KBM-7 (cell line): ENCODE measurements at regions not wholly inside any gene's neighbourhood (a gene's known extent, or its start where the extent isn't known, plus 50 kb on each side); places are given as distances from the start of the nearest gene placed in this dataset.
"Not testable (repeated sequence)": the region's sequence is repeated elsewhere in the genome, so short reads cannot be mapped to it uniquely, and the experiment has no call there.

Experiments
- DNase-seq: peaks from one replicate; pipeline ENCODE4 v3.0.0-alpha.2; 2015
- in situ Hi-C: fragments of 300-500 bp; cut with MboI; formaldehyde crosslinking; loops from 2 replicates; pipeline ENCODE4 v1.14.3; 2020; ENCODE audit warnings: low sequenced_read_pairs, low pct_unique_long_range_greater_than_20kb, mixed read lengths

DNA sequence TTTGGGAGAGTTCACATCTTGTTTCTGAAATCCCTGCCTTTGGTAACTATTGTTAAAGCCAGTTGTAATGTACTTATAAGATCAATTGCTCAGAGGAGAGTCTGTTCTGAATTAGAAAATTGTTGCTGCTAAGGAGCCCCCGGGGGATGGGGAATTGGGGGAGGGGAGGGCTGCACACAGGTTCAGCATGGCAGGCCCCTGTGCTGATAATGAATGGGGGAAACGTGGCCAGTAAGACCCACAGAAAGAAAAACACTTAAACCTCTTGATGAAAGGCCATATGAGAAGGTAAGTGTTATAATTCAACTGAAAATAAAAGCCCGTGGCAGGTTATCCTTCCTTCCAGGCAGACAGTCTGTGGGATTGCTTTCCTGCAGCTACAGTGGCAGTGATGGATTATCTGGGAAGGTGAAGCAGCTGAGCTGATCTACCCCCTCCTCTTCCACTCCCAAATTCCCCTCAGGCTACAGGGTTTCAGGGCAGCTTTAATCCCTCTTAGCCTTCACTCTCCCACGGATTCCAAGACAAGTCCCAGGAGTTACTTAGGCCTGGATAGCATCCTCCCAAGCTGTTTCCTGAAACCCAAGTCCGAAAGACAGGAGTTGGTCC, 398.8 kb downstream of the TBX15 start:
- in situ Hi-C loops: no loop called here
- DNase-seq: no peak

DNA sequence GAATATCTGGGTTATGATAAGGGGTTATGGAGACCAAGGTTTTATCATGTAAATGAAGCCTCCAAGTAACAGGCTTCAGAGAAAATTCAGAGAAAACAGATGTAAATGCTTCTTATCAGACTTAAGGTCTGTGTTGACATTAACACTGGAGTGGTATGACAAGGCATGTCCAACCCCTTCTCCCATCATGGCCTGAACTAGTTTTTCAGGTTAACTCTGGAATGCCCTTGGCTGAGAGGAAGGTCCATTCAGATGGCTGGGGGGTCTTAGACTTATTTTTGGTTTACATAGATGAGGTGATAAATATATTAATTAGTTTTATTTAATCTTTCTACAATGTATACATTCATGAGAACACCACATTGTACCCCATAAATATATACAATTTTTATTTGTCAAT, 399.6 kb downstream of the TBX15 start:
- in situ Hi-C loops: no loop called here
- no peak for DNase-seq

DNA sequence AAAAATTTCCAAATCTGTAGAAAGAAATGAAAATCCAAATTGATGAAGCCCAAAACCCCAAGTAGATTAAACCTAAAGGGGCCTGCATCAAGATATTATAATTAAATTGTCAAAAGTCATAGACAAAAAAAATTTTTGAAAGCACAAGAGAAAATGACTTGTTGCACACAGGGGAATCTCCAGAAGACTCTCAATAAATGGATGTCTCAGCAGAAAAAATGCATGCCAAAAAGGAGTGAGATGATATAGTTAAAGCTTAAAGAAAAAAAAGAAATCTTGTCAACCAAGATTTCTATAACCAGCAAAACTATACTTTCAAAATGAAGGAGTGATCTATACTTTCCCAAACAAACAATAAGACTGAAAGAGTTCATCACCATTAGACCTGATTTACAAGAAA, 393.2 kb upstream of the SPAG17 start:
- in situ Hi-C loops: no loop called here
- no peak for DNase-seq

DNA sequence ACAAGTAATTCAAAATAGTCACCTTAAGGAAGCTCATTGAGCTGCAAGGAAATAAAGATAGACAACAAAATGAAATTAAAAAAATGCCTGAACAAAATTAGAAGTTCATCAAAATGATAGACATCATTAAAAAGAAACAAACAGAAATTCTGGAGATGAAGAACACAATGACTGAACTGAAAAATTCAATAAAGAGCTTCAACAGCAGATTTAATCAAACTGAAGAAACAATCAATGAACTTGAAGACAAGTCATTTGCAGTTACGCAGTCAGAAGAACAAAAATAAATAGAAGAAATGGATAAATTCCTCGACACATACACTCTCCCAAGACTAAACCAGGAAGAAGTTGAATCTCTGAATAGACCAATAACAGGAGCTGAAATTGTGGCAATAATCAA, 390.0 kb upstream of the SPAG17 start:
- no peak for DNase-seq
- in situ Hi-C loops: no loop called here

DNA sequence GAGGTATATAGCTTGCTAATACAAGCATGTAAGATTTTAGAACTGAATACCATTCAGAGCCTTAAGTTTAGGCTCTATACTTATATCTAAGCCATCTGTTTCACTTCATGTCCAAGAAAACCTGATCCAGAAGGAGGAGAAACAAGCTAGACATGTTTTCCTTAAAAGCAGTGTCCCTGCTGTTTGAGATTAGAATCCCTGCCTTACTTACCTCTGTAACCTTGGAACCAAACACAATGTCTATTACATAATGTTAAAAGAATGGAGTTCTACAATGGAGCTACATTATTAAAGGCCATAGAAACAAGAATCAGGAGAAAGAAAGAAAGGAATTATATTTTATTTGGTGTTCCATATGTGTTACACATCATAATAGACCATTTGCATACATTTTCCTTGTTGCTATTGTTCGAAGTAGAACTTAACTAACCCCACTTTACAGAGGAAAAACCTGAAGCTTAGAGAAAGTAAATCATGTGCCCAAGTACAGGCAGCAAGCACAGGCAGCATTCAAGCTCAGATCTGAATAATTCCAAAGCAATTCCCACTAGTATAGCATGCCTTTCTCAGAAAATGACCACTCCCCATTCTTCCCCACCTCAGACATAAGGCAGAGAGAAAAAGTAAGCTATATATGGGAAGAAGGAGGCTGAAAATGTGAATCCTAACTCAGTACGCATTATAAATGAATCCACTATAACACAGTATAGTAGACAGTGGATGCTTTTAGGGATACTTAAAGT, 380.1 kb upstream of the SPAG17 start:
- no peak for DNase-seq
- in situ Hi-C loops: no loop called here

DNA sequence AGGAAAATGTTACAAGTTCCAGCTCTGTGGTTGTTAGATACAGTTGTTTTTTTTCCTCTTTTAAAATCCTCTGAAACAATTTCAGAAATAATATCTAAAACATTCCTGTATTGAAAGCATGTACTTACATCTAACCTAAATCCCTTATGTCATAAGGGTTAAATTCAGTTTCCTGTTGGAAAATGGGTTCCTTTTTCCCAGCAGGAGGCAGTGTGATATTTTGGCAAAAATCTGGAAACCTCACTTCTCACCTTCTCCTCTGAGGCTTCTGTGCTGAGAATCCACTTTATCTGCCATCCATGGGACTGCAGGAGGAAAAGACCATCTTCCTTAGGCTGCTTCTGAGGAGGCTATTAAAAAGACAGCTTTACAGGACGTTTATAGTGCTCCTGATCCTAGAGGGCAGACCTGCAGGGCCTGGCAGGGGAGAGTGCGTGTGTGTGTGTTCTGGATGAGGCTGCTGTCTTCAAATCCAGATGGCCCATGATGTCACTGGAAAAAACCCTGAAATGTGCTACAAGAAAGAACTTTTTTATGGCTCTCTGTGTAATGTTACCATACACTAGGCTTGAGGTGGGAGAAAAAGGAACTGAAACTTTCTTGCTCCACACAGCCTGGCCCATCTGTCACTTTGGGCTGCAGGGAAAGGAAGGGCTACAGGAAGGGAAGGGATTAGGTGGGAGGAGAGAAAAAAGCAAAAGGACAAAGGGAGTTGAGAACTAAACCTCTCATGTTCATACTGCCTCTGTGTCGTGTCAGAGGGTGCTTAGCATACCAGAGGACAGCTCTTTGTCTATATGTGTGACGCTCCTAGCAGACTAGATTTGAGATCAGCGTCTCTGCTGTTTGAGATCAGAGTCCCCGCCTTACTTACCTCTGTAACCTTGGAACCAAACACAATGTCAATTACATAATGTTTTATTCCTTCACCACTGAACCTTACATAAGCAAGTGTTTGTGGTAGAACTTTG, 379.2 kb upstream of the SPAG17 start:
- DNase-seq: peak; percentile 88
- in situ Hi-C loops: no loop called here

DNA sequence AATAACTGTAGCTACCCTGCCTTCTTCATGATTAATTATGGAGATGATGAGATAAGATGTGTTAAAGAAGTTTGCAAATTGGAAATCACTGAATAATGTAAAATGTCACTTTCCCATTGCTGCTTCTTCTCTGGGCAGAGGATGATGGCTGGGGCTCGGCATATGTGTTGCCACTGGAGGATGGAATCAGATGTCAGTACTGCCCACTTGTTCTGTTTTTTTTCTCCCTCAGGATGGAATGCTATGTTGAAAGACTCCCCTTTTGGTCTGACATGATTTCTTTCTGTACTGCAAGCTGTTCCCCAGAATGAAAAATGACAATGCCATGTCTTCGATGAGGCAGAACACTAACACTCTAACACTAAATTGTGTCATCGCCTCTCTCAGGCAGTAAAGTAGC, 373.9 kb upstream of the SPAG17 start:
- in situ Hi-C loops: no loop called here
- DNase-seq: no peak

DNA sequence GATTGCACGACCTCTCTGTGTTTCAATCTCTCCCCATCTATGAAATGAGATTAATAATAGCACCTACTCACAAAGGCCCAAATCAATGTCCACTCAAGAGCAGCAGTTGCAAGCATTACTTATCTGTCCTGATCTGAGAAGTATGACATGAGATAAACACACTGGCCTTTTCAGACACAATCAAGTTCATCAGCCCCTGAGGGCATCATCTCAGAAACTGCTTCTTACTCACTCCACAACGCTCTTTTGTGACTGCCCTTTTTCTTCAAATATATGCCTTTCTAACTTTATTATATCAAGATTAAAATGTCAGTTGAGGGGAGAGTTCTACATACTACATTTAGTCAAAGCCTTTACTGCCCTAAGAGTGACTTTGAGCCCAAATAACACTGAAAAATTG, 371.9 kb upstream of the SPAG17 start:
- in situ Hi-C loops: no loop called here
- no peak for DNase-seq

DNA sequence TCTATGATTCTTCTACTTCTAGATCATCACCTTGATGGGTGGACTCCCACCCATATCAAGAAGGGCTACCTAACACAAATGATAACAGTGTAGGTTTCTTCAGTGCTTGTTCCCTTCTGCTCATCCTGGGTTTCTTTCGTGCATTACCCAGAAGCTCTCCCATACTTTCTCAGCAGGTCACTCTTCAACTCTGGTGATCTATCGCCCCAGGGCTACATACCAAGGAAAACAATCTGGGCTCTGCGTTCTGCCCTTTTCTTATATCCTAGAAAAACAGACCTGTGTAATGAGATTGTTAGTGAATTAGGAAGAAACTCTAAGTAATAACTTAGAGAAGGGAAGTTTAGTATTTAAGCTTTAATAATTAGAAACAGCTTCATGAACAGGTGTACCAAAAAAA, 370.6 kb upstream of the SPAG17 start:
- in situ Hi-C loops: no loop called here
- DNase-seq: no peak

DNA sequence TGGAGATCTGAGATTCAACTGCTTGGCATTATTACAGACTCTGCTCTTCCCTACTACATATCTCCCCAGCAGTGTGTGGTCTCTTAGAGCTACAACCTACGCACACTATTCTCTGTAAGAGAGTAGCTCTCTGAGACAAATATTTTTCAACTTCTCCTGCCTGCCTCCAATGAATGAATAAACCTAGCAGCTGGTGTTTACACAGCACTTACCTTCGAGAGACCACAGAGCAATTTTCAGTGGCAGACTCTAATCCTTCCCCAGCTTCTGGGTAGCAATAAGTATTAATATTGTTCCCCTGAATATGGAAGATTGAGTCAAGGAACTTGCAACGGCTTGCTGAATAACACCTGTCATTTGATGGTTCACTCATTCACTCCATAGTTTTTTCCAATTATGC, 350.9 kb upstream of the SPAG17 start:
- DNase-seq: no peak
- in situ Hi-C loops: no loop called here

DNA sequence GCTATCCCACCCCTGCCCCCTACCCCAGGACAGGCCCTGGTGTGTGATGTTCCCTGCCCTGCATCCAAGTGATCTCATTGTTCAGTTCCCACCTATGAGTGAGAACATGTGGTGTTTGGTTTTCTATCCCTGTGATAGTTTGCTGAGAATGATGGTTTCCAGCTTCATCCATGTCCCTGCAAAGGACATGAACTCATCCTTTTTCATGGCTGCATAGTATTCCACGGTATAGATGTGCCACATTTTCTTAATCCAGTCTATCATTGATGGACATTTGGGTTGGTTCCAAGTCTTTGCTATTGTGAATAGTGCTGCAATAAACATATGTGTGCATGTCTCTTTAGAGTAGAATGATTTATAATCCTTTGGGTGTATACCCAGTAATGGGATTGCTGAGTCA, 326.9 kb upstream of the SPAG17 start:
- in situ Hi-C loops, DNase-seq: not testable (repeated sequence)

DNA sequence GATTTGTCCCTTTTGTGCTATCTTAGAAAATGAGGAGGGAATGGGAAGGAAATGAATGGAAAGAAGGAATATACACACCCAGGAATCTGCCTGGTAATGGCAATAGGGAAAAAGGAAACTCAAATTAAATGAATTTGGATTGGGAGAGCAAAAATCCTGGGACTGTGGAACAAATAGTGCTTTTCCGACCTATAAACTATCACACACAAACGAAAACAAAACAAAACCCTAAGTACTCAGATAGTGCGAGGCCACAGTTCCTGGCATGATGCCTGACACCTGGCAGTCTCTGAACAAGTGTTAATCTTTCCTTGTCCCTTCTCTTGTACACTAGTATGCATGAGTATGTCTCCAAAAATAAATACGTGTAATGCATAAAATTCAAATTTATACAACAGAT, 319.8 kb upstream of the SPAG17 start:
- DNase-seq: no peak
- in situ Hi-C loops: no loop called here

DNA sequence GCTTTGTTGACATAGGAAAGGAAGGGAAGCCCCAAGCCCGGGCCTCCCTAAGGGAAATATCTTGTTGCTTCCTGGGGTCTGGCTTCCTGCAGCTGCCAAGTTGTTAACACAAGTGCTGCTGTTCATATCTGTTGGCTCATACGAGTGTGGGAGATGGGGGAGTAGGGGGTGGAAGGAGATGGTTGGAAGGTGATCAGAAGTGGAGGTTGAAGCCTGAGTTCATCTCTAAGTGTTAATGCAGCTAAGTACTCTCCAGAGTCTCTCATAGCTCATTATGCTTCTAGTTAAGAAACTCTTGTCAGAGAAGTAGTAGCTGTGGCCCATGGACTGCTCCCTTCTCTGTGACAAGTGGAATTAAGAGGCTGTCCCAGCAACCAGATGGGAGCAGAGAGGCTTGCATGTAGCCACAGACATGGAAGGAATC, 319.2 kb upstream of the SPAG17 start:
- in situ Hi-C loops: no loop called here
- DNase-seq: no peak

DNA sequence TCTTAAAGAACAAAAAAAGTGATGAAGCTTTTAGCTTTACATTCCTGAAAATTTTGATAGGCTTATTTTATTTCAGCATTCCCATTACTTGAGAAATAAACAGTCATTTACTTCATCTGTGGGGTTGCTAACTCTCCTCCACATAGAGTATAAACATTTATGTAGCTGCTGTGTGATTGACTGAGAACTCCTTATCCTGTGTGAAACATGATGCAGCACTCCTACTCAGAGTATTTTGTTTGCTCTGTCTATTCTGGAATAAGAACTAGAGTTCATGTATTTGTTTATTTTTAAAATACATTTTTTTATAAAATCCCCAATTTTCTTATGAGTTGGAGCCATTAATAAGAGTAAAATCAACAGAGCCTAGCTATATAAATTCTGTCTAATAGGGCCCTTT, 318.7 kb upstream of the SPAG17 start:
- in situ Hi-C loops: no loop called here
- DNase-seq: no peak

DNA sequence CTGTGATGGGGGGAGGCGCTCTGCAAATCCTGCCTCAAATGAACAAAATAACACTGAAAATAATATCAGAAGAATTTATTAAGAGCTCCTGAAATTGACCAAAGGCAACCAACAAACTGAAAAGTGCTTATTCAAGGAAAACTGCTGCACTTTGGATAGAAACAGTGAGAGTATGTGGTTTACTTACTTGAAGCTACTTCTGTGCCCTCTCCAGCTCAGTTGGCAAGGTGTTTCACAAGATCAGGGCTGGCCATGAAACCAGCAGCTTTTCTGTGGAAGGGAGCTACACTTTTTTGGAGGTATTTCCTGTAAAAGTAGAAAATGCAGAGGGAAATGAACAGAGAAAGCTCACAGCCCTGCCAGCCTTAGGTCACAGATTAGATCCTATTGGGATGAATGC, 310.0 kb upstream of the SPAG17 start:
- DNase-seq: no peak
- in situ Hi-C loops: no loop called here

DNA sequence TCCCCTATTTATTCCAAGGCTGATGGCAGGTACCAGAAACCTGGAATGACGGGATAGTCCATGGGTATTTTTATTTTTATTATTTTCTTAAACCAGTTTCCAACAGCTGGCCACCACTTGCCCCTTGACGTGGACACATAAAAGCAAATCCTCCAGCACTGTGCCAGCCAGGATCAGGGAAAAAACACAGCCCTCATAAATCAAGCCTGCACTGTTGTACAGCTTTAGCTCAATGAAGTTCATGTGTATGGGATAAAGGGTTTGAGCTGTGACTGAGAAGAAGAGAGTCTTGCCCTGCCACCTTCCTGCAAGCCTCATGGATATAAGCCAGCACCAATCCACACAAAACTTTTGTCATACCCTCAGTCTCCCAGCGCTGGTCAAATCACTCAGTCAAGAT, 303.8 kb upstream of the SPAG17 start:
- no peak for DNase-seq
- in situ Hi-C loops: no loop called here

DNA sequence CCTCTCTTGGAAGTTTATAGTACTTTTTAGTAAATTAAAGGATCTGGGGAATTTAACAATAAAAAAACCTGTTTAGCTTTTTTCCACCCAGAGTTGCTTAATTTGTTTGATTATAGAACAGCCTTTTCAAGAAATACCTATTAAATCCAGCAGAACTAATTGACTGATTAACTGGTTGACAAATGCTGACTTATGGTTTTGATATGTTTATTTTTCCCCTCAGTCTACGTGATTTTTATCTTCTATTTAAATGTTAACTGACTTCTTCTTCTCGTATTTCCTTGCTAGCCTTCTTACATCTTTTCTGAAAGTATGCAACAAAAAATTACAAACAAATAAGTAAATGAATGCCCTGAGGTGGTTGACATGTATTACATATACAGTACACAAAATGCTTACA, 302.9 kb upstream of the SPAG17 start:
- no peak for DNase-seq
- in situ Hi-C loops: no loop called here

DNA sequence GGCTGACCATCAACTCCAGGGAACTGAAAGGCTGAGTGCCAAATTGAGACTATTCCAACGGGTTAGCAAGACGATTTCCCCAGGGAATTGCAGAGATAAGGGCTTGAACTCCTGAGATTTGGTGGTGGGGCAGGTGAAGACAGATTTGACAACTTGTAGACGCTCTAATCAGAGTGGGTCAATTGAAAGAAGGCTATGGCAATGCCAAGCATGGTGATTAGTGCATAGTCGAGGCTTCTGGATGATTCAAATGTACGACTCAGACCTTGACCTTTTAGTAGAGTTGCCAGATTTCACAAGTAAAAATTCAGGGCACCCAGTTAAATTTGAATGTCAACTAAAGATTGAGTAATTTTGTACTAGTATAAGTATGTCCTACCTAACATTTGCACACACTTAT, 302.1 kb upstream of the SPAG17 start:
- in situ Hi-C loops: no loop called here
- DNase-seq: no peak

DNA sequence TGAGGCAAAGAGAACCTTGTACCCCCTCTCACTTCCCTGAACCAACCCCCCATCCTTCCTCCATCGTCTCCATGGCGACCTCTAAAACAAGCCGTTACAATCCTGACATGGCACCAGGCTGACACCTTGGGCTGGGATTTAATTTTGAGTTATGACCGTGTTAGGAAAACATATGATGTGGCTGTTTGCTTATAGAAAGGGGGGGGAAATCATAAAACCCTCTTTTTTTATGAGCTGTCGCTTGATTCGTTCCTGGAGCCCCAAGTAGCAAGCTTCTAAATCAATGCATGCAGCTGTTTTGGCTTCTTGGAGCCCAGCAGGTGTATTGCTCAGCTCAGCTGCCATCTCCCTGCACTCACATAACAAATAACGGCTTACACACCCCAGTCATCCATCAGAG, 301.2 kb upstream of the SPAG17 start:
- in situ Hi-C loops: no loop called here
- DNase-seq: no peak

DNA sequence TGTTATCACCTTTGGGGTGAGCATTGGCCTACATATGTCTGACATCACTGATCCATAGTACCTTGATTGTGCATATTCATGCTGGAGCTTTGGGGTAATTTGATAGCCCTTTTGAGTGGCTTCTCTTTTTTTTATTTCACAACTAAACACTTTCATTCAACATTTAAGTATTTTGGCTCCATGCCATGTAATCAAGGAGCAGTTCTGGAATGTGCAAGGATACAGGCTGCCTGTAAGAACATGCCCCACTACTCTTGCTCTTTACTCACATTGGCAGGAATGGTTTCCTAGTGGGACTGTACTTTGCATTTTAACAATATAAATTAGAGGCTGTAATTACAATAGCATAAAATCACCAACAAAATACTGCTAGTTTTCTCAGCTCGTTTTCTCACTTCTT, 300.7 kb upstream of the SPAG17 start:
- in situ Hi-C loops: no loop called here
- DNase-seq: no peak
